GM13977 (cell line): ENCODE measurements at regions not wholly inside any gene's neighbourhood (a gene's known extent, or its start where the extent isn't known, plus 50 kb on each side); places are given as distances from the start of the nearest gene placed in this dataset.

ENCODE experiments used
- DNase-seq: peaks from one replicate; pipeline ENCODE4 v3.0.0; 2012; ENCODE audit warnings: low spot score
- in situ Hi-C: fragments of 300-500 bp; cut with MboI; formaldehyde crosslinking; loops from one replicate; pipeline ENCODE4 v1.12.0; 2022; ENCODE audit warnings: low sequenced_read_pairs, low pct_unique_long_range_greater_than_20kb, mixed read lengths, inconsistent platforms; ENCODE audit not compliant: unreplicated experiment
- TF ChIP-seq, protein P1 (sequence below): IDR thresholded peaks from 2 replicates; pipeline ENCODE4 v1.5.1; 2012; ENCODE audit warnings: mild to moderate bottlenecking, control low read depth; ENCODE audit not compliant: insufficient read depth; ENCODE audit errors: extremely low read depth, missing control alignments

DNA sequence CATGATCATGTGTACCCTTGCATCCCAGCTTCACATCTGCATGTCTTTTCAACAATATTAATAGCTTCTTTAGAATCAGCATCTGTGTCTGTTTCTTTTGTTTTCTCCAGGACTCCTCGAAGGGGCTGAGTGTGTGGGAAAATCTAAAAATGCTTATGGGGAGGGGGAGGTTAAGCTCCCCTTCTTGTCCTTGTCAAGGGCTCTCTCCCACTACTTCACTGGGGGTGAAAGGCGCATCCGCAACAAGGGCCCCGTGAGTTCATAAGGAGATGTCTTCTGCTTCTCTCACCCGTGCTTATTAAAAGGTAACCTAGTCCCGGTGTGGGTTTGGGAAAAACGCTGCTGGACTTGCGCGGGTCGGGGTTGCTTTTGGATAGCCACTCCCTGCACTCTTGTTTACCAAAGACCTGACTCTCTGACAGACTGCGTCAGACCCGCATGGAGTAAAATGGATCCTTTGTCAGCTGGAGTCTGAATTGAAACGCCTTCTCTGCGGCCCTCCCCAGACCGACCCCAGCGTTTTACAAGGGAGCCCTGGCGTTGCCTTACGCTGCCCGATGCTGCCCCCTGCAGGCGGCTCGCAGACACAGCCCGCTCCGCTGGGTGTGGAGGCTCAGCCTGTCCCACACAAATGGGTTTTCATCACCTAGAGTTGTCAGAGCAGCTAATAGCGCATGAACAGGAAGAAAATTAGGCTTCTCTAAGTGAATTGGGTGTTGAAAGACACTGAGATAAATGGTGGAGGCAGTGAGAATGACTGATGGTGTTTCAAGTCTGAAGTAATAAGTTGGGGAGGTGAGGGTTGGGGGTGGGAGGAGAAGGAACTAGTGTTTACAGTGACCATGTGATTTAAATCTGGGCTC is 53.8 kb downstream of the IER5 start:
- TF ChIP-seq, protein P1, sequence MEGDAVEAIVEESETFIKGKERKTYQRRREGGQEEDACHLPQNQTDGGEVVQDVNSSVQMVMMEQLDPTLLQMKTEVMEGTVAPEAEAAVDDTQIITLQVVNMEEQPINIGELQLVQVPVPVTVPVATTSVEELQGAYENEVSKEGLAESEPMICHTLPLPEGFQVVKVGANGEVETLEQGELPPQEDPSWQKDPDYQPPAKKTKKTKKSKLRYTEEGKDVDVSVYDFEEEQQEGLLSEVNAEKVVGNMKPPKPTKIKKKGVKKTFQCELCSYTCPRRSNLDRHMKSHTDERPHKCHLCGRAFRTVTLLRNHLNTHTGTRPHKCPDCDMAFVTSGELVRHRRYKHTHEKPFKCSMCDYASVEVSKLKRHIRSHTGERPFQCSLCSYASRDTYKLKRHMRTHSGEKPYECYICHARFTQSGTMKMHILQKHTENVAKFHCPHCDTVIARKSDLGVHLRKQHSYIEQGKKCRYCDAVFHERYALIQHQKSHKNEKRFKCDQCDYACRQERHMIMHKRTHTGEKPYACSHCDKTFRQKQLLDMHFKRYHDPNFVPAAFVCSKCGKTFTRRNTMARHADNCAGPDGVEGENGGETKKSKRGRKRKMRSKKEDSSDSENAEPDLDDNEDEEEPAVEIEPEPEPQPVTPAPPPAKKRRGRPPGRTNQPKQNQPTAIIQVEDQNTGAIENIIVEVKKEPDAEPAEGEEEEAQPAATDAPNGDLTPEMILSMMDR = peak; percentile 99
- in situ Hi-C loops = loop anchor here (10.0 kb wide), 1 partner anchor 108 kb away; the partner anchor contains the start of gene MR1
- DNase-seq = peak; percentile 75

DNA sequence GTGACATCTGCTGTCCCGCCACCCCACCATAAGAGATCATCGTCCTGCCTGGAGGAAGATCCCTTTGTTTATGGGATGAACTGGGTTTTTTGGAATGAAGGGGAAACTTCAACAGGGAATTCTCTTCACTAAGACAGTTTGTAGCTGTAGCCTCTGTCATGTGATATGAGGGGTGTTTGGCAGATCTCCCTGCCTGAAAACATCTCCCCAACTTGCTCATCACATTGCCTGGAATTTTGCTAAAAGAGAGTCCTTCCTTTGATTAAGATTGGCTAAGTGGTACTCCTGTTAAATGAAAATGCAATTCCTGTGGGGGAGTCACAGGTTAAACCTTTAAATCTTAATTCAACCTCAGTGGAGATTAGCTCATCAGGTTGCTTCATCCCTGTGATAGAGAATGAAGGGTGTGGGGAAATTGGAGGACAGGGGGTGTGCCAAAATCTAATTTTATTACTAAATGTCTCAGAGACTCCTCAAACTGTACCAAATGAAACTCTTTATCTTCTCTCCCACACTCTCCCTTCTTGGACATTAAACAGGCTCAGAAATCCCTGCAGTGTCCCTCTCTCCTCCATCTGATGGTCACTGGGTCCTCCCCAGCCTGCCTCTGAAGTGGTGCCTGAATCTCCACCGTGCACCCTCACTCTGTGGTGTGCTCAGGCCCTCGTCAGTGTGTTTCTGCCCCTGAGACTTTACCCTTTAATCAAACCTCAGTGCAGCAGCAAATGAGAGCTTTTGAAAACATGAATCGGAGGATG is 54.8 kb downstream of the IER5 start:
- TF ChIP-seq, protein P1 = no peak
- in situ Hi-C loops = loop anchor here (10.0 kb wide), 1 partner anchor 108 kb away; the partner anchor contains the start of gene MR1
- no peak for DNase-seq

DNA sequence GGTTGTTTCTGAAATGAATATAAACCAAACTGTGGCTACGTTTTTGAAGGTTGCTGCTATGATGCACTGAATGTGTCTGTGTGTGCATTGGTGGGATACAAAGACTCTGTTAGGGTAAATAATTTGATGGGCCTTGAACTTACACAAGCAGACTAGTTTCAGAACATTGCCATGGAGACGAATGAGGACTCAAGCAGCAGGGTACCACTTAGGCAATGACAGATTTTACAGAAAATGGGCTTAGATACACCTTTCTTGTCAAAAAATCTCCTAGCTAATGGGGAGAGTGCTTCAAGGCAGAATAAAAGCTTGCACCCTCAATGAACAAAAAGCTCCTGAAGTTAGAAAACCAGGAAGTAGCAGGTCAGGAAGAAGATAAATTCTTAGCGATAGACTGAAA is 55.7 kb downstream of the IER5 start:
- in situ Hi-C loops = loop anchor here (10.0 kb wide), 1 partner anchor 109 kb away; the partner anchor contains the start of gene MR1
- TF ChIP-seq, protein P1 = no peak
- no peak for DNase-seq

DNA sequence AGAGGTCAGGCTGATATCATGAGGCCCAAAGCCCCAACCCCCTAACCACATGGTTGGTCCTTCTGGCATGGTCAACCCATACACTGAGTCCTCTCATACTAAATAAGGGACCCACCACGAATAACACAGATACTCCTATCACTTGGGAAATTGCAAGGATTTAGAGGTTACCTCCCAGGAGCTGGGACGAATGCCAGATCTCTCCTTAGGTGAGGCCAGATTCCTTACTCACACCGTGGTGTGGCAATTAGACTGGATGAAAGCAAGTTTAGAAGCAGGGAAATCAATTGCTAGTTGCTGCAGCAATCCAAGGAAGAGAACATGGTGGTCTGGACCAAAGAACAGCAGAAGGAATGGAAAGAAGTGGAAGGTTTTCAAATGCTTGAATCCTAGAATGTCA is 60.1 kb downstream of the IER5 start:
- no peak for DNase-seq
- TF ChIP-seq, protein P1 = no peak
- in situ Hi-C loops = loop anchor here (10.0 kb wide), 1 partner anchor 114 kb away; the partner anchor contains the start of gene MR1

DNA sequence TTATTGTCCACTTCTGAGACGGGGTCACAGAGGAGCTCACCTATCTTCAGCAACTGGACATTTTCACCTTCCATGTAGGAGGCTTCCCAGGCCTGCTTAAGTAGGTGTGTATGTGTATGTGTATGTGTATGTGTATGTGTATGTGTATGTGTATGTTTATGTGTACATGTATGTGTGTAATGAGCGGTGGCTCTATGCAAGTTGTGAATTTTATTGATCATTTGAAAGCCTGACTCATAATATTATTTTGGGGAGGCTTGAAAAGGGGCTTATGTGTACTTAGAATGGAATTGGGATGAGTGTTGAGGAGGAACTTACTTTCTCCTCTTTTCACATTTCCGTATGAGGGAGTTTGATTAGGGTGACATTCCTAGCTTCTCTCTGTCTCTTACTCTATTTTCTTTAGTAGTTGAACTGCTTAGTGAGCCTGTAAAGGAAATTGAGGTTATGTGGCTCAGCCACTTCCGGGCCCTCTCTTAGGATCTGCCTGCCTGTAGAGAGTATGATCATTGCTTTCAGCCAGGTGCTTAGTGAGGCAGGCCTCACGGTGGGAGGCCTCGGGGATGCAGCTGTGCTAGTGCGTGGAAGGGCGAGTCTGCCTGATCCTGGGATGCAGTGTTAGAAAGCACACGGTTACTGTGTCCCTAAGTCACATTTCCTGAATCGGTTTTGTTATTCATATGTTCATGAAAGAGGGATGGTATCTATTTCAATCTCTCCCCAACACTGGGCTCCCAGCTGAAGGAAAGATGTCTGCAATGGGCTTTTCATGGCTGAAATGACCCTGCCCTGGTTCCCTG is 61.0 kb downstream of the IER5 start:
- no peak for DNase-seq
- in situ Hi-C loops = loop anchor here (10.0 kb wide), 1 partner anchor 115 kb away; the partner anchor contains the start of gene MR1
- TF ChIP-seq, protein P1 = no peak

DNA sequence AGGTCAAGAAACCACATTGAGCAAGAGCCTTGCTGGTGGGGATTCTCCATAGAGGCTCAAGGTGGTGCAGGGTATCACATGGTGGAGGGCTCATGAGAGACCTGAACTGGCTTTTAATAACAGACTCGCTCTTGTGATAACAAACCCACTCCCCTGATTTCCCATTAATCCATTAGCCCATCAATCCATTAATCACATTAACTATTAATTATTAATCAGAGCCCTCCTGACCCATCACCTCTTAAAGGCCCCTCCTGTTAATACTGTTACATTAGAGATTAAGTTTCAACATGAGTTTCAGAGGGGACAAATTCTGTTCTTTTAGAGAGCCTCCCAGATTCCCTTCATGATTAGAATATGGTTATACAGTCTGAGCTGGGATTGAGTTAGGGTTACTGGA is 61.8 kb downstream of the IER5 start:
- no peak for DNase-seq
- TF ChIP-seq, protein P1 = no peak
- in situ Hi-C loops = no loop called here
